Upper lobe of left lung (tissue), 6 donors: ENCODE measurements at regions not wholly inside any gene's neighbourhood (a gene's known extent, or its start where the extent isn't known, plus 50 kb on each side); places are given as distances from the start of the nearest gene placed in this dataset.

Source experiments
- ATAC-seq, 2 donors: fragments of 200-7000 bp; cut with Tn5 transposase; one replicate each; pipeline ENCODE4 v1.9.1; 2022; ENCODE audit warnings: mild to moderate bottlenecking in 2 of 2, moderate library complexity in 2 of 2; ENCODE audit not compliant: low FRiP score in 2 of 2
- DNase-seq, 2 donors: peaks; one replicate each; pipeline ENCODE4 v3.0.0-alpha.2; 2019 to 2020
- H3K27ac ChIP-seq, 4 donors: fragments of 200-600 bp; sonication (generic); one replicate each; pipeline ENCODE4 v1.5.1; 2016 to 2019
- H3K27me3 ChIP-seq, 4 donors: fragments of 200-600 bp; sonication (generic); one replicate each; pipeline ENCODE4 v1.5.1; 2017 to 2019
- H3K36me3 ChIP-seq, 4 donors: fragments of 200-600 bp; sonication (generic); one replicate each; pipeline ENCODE4 v1.5.1; 2016 to 2019
- H3K4me1 ChIP-seq, 4 donors: fragments of 200-600 bp; sonication (generic); one replicate each; pipeline ENCODE4 v1.5.1; 2018 to 2019
- H3K4me3 ChIP-seq, 4 donors: fragments of 200-600 bp; sonication (generic); one replicate each; pipeline ENCODE4 v1.5.1; 2017 to 2019; ENCODE audit warnings: mild to moderate bottlenecking in 2 of 4, moderate library complexity in 1 of 4
- H3K9me3 ChIP-seq, 4 donors: fragments of 200-600 bp; sonication (generic); one replicate each; pipeline ENCODE4 v1.5.1; 2018 to 2019
- EP300 ChIP-seq, 4 donors: sonication (generic); formaldehyde crosslinking; IDR thresholded peaks; one replicate each; pipeline ENCODE4 v1.5.1; 2017; ENCODE audit warnings: antibody characterized with exemption in 4 of 4, control low read depth in 2 of 4
- POLR2A ChIP-seq, 4 donors: fragments of 450-650 bp; IDR thresholded peaks; one replicate each; pipeline ENCODE4 v1.5.1; 2016 to 2017; ENCODE audit warnings: antibody characterized with exemption in 4 of 4, mild to moderate bottlenecking in 2 of 4
- POLR2AphosphoS5 ChIP-seq, 2 donors: sonication (generic); formaldehyde crosslinking; IDR thresholded peaks; one replicate each; pipeline ENCODE4 v1.5.1; 2017; ENCODE audit warnings: antibody characterized with exemption in 2 of 2
- WGBS, 2 donors: methylation state at CpG; one replicate each; pipeline ENCODE4 v1.1.5; 2017 to 2018; 5-methylcytosine and 5-hydroxymethylcytosine counted together
- TF ChIP-seq, protein P1 (sequence below), 6 experiments: fragments of 450-650 bp in 4 of 6; fragments of 200-600 bp in 2 of 6; sonication (generic) in 2 of 6; IDR thresholded peaks; one replicate each; pipeline ENCODE4 v1.5.1; 2016 to 2019; ENCODE audit warnings: antibody characterized with exemption in 6 of 6
- donor health status: DM: no; HTN: no; CAD: no; lungs with moderate emphysema.
- donor health status: DM: no; HTN: yes; CAD: no; lungs with severe emphysema.

DNA sequence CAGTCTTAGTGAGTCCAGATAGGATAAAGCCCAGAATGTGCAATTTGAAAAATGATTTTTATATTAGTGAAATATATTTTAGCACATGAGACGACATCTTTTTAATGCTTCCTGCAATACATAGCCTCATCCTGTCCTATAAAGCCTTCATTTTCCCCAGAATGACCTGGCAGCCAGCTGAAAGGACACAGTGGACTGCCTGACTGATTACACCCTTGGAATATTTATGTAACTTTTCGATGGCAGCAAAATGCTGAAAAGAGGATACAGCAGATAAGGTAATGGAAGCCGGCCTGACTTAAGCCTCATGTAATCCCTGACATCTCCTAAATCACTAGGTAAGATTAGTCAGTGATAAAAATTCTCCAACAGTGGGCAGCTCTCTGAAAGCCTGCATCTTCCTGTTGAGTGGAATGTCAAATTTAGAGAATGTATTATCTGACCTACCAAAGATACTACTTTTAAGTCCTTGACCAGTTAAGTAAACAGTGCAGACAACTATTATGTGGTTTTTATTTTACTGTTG lies 210.7 kb upstream of the STEAP1 start:
- H3K27me3 ChIP-seq = no peaks in the 10 kb centered on the region
- no peaks in the 10 kb centered on the region for H3K9me3 ChIP-seq
- H3K4me3 ChIP-seq = no peak overlapping the region
- TF ChIP-seq, protein P1, sequence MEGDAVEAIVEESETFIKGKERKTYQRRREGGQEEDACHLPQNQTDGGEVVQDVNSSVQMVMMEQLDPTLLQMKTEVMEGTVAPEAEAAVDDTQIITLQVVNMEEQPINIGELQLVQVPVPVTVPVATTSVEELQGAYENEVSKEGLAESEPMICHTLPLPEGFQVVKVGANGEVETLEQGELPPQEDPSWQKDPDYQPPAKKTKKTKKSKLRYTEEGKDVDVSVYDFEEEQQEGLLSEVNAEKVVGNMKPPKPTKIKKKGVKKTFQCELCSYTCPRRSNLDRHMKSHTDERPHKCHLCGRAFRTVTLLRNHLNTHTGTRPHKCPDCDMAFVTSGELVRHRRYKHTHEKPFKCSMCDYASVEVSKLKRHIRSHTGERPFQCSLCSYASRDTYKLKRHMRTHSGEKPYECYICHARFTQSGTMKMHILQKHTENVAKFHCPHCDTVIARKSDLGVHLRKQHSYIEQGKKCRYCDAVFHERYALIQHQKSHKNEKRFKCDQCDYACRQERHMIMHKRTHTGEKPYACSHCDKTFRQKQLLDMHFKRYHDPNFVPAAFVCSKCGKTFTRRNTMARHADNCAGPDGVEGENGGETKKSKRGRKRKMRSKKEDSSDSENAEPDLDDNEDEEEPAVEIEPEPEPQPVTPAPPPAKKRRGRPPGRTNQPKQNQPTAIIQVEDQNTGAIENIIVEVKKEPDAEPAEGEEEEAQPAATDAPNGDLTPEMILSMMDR (IDR thresholded peaks at IDR 0.05) = no peak
- TF ChIP-seq POLR2A (IDR thresholded peaks at IDR 0.05) = no peak
- no peak for TF ChIP-seq EP300 (IDR thresholded peaks at IDR 0.05)
- TF ChIP-seq POLR2AphosphoS5 (IDR thresholded peaks at IDR 0.05) = no peak
- 50 to 51% methylated on average over 3 of the region's 3 CpGs for WGBS, 2 donors
- DNase-seq = no peak
- H3K4me1 ChIP-seq = no peaks in the 10 kb centered on the region
- H3K36me3 ChIP-seq = no peaks in the 10 kb centered on the region
- ATAC-seq = no peak
- H3K27ac ChIP-seq = no peak overlapping the region

DNA sequence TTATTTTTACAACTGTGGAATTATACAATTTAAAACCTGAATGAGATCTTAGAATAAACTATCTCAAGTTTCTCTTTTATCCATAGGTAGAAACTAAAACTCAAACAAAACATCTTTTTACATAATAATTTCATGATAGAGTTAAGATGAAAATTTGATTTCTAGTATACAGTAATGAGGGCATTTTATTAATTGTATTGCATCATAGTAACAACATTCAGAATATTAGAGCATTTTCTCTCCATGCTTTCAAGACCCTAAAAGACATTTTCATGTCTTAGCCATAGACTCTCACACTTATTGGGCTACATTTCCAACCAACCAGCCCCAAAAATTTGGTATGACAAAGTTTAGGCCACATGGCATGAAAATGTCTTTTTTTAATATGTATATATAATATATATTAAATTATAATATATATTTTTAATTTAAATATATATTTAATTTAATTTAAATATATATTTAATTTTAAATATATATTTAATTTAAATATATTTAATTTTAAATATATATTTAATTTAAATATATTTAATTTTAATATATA lies 195.7 kb upstream of the STEAP1 start:
- Histone ChIP-seq H3K27ac (no peak overlapping the region), H3K4me1 (no peaks in the 10 kb centered on the region)
- no peak for DNase-seq

DNA sequence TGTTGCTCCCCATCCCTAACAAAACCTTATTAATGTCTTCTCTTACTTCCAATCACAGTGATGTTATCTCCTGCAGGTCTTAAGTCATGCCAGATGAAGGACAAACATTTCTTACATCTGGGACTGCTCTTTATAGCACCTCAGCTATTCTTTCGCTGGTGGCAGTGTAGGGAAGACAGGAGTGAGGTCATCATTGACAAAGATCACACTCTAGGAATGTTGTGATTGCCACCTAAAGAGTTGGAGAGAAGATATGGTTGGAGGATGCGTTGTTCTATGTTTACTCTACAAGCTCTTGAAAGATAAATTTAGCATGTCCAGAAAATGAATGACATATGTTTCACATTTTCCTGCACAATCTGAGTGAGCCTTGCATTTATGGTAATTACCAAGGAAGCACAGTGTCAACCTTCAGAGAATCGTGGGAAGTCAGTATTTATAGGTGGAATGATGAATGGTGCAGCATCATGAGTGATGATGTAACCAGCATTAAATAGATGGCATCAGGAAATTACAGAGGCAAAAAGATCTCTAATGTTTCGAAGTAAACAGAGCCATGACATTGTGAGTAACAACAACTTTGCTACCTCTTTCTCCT lies 188.1 kb upstream of the STEAP1 start:
- Histone ChIP-seq H3K27me3 (no peaks in the 10 kb centered on the region), H3K27ac (no peak overlapping the region), H3K4me3 (no peak overlapping the region), H3K9me3 (no peaks in the 10 kb centered on the region), H3K4me1 (no peaks in the 10 kb centered on the region), H3K36me3 (no peaks in the 10 kb centered on the region)
- TF ChIP-seq, protein P1 (IDR thresholded peaks at IDR 0.05) = no peak
- TF ChIP-seq POLR2A (IDR thresholded peaks at IDR 0.05) (no peak), POLR2AphosphoS5 (IDR thresholded peaks at IDR 0.05) (no peak), EP300 (IDR thresholded peaks at IDR 0.05) (no peak)
- 56 to 62% methylated on average over 4 of the region's 4 CpGs for WGBS, 2 donors
- DNase-seq = no peak
- ATAC-seq = no peak

More for the DNA sequence above, 195.7 kb upstream of the STEAP1 start:
- H3K9me3 ChIP-seq = no peaks in the 10 kb centered on the region
- TF ChIP-seq POLR2AphosphoS5 (IDR thresholded peaks at IDR 0.05) (no peak), EP300 (IDR thresholded peaks at IDR 0.05) (no peak), POLR2A (IDR thresholded peaks at IDR 0.05) (no peak)
- TF ChIP-seq, protein P1 (IDR thresholded peaks at IDR 0.05) = no peak
- no peaks in the 10 kb centered on the region for H3K36me3 ChIP-seq
- H3K27me3 ChIP-seq = no peaks in the 10 kb centered on the region
- no peak for ATAC-seq
- no peak overlapping the region for H3K4me3 ChIP-seq

DNA sequence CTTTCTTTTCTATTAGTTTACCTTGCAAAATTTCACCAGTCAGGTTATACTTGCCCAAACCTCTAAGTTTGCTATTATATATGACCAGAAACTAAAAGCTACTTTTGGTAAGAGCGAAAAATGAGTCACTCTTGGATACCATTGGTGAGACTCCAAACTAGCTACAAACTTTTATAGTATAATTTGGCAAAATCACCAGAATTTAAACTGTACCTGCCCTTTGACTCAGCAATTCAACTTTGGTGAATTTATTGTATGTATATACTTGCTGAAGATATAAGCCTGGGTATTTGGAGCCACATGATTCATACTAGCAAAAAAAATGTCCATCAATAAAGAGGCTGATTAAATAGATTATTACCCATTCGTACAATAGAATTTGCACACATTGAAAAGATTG lies 178.7 kb upstream of the STEAP1 start:
- 85 to 87% methylated on average over 2 of the region's 2 CpGs for WGBS, 2 donors
- Histone ChIP-seq H3K36me3 (no peaks in the 10 kb centered on the region), H3K4me3 (no peak overlapping the region), H3K27ac (no peak overlapping the region), H3K27me3 (no peaks in the 10 kb centered on the region), H3K9me3 (no peaks in the 10 kb centered on the region), H3K4me1 (no peaks in the 10 kb centered on the region)
- ATAC-seq (no peak), DNase-seq (no peak)
- TF ChIP-seq EP300 (IDR thresholded peaks at IDR 0.05) (no peak), POLR2A (IDR thresholded peaks at IDR 0.05) (no peak), POLR2AphosphoS5 (IDR thresholded peaks at IDR 0.05) (no peak)
- TF ChIP-seq, protein P1 (IDR thresholded peaks at IDR 0.05) = no peak

DNA sequence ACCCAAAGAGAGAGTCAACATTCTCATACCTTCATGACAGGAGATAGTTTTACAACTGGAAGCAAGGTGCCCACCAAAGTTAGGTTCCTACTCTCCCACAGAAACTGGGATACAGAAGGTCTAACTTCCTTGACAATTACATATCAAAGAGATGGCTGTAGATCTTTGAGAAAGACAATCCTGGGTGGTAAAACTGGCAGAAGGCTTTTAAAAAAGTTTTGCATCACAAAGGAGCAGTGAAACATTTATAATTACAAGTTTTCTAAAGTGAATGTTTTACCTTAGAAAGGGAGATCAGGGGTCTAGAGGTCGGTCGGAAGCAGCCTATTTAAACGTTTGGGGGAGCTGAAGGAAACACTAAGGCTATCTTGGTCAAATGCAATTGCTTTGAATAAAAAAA lies 166.6 kb upstream of the STEAP1 start:
- DNase-seq (no peak), ATAC-seq (no peak)
- 58 to 69% methylated on average over 3 of the region's 3 CpGs for WGBS, 2 donors
- H3K9me3 ChIP-seq = no peaks in the 10 kb centered on the region
- no peak for TF ChIP-seq POLR2AphosphoS5 (IDR thresholded peaks at IDR 0.05)
- no peak for TF ChIP-seq POLR2A (IDR thresholded peaks at IDR 0.05)
- no peak for TF ChIP-seq EP300 (IDR thresholded peaks at IDR 0.05)
- TF ChIP-seq, protein P1 (IDR thresholded peaks at IDR 0.05) = no peak
- H3K27me3 ChIP-seq = no peaks in the 10 kb centered on the region
- no peak overlapping the region for H3K27ac ChIP-seq
- no peak overlapping the region for H3K4me3 ChIP-seq
- no peaks in the 10 kb centered on the region for H3K36me3 ChIP-seq
- H3K4me1 ChIP-seq = no peaks in the 10 kb centered on the region
